Transverse colon (tissue), 4 donors: ENCODE measurements at regions not wholly inside any gene's neighbourhood (a gene's known extent, or its start where the extent isn't known, plus 50 kb on each side); places are given as distances from the start of the nearest gene placed in this dataset.

Source experiments
- DNase-seq: peaks from one replicate; pipeline ENCODE4 v3.0.0-alpha.2; 2019
- H3K27ac ChIP-seq, 4 donors: fragments of 200-600 bp; sonication (generic); 2 replicates each; pipeline ENCODE4 v1.5.1; 2016 to 2018; ENCODE audit warnings: inconsistent platforms in 4 of 4
- H3K27me3 ChIP-seq: fragments of 200-600 bp; sonication (generic); 2 replicates; pipeline ENCODE4 v1.5.1; 2017; ENCODE audit warnings: inconsistent platforms
- H3K36me3 ChIP-seq, 4 donors: fragments of 200-600 bp; sonication (generic); 2 replicates each; pipeline ENCODE4 v1.5.1; 2017 to 2019; ENCODE audit warnings: inconsistent platforms in 4 of 4
- H3K4me1 ChIP-seq, 4 donors: fragments of 200-600 bp; sonication (generic); 2 replicates each; pipeline ENCODE4 v1.5.1; 2017 to 2020; ENCODE audit warnings: inconsistent platforms in 4 of 4
- H3K4me3 ChIP-seq, 4 donors: fragments of 200-600 bp; sonication (generic); 1 replicate in 1 of 4; 2 replicates in 3 of 4; pipeline versions ENCODE4 v1.5.1 to v1.6.1; 2017 to 2019; ENCODE audit warnings: inconsistent platforms in 4 of 4
- H3K9me3 ChIP-seq, 2 donors: fragments of 200-600 bp; sonication (generic); 2 replicates each; pipeline ENCODE4 v1.5.1; 2017 to 2019; ENCODE audit warnings: inconsistent platforms in 2 of 2
- EP300 ChIP-seq: sonication (generic); formaldehyde crosslinking; IDR thresholded peaks from one replicate; pipeline ENCODE4 v1.6.1; 2017; ENCODE audit warnings: antibody characterized with exemption, low read depth
- POLR2A ChIP-seq: fragments of 450-650 bp; IDR thresholded peaks from one replicate; pipeline ENCODE4 v1.6.1; 2016; ENCODE audit warnings: antibody characterized with exemption, mild to moderate bottlenecking, moderate library complexity
- POLR2AphosphoS5 ChIP-seq, 3 donors: sonication (generic); formaldehyde crosslinking; IDR thresholded peaks; one replicate each; pipeline ENCODE4 v1.6.1; 2016; ENCODE audit warnings: antibody characterized with exemption in 3 of 3
- WGBS, 2 donors: methylation state at CpG; one replicate each; pipeline ENCODE4 v1.1.5; 2018; ENCODE audit warnings: low coverage in 1 of 2; 5-methylcytosine and 5-hydroxymethylcytosine counted together
- in situ Hi-C, 4 donors: fragments of 200-750 bp; cut with MboI; loops; one replicate each; pipeline versions ENCODE4 v1.15.0 to v1.15.1; 2017; ENCODE audit warnings: low sequenced_read_pairs in 3 of 4, low pct_ligation_motif_present in 1 of 4, low pct_unique_long_range_greater_than_20kb in 1 of 4
- intact Hi-C: fragments of 100-400 bp; cut with DNase I; formaldehyde crosslinking; loops from one replicate; pipeline ENCODE4 v1.15.1; 2023; ENCODE audit warnings: low total_unique reads
- TF ChIP-seq, protein P1 (sequence below), 5 experiments: fragments of 200-600 bp in 3 of 5; fragments of 450-650 bp in 2 of 5; sonication (generic) in 3 of 5; IDR thresholded peaks; 1 replicate in 2 of 5; 2 replicates in 3 of 5; pipeline ENCODE4 v1.5.1; 2016 to 2017; ENCODE audit warnings: antibody characterized with exemption in 5 of 5, inconsistent platforms in 3 of 5, mild to moderate bottlenecking in 2 of 5, moderate library complexity in 1 of 5

- Histone ChIP-seq H3K4me1 (no peaks in the 10 kb centered on the region), H3K36me3 (no peaks in the 10 kb centered on the region), H3K4me3 (no peak overlapping the region), H3K27ac (no peak overlapping the region), H3K9me3 (no peaks in the 10 kb centered on the region), H3K27me3 (no peaks in the 10 kb centered on the region)
- no peak for DNase-seq
- in situ Hi-C loops (no loop called here), intact Hi-C loops (no loop called here)
- WGBS, 2 donors = 70 to 72% methylated on average over 9 of the region's 9 CpGs
- TF ChIP-seq POLR2AphosphoS5 (IDR thresholded peaks at IDR 0.05) (no peak), EP300 (no peak), POLR2A (no peak)
- TF ChIP-seq, protein P1, sequence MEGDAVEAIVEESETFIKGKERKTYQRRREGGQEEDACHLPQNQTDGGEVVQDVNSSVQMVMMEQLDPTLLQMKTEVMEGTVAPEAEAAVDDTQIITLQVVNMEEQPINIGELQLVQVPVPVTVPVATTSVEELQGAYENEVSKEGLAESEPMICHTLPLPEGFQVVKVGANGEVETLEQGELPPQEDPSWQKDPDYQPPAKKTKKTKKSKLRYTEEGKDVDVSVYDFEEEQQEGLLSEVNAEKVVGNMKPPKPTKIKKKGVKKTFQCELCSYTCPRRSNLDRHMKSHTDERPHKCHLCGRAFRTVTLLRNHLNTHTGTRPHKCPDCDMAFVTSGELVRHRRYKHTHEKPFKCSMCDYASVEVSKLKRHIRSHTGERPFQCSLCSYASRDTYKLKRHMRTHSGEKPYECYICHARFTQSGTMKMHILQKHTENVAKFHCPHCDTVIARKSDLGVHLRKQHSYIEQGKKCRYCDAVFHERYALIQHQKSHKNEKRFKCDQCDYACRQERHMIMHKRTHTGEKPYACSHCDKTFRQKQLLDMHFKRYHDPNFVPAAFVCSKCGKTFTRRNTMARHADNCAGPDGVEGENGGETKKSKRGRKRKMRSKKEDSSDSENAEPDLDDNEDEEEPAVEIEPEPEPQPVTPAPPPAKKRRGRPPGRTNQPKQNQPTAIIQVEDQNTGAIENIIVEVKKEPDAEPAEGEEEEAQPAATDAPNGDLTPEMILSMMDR (IDR thresholded peaks at IDR 0.05) = no peak
These were observed 433.6 kb upstream of the ZP4 start for GRCh38 chr1:238324211-238324864.

DNA sequence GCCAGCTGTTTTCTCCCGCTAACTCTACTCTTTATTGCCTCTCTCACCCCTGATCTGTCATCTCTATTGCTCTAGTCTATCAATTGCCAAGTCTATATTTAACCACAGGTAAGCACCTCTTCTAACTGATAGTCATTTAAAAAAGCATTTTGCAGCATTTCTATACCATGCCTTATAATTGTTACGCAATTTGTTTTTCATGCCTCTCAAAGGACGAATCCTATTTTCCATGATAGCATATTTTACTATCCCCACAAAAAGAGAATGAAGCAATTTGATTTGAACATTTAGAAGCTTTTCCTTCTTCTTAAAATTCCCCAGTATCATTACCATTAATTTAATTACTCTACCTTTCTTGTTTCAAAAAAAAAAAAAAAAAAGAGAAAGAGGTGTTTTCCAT, 432.8 kb upstream of the ZP4 start:
- in situ Hi-C loops (no loop called here), intact Hi-C loops (no loop called here)
- no peak overlapping the region for H3K4me3 ChIP-seq
- 86 to 88% methylated on average over 3 of the region's 3 CpGs for WGBS, 2 donors
- no peaks in the 10 kb centered on the region for H3K27me3 ChIP-seq
- no peaks in the 10 kb centered on the region for H3K9me3 ChIP-seq
- TF ChIP-seq POLR2A = no peak
- TF ChIP-seq, protein P1 (IDR thresholded peaks at IDR 0.05) = no peak
- TF ChIP-seq POLR2AphosphoS5 (IDR thresholded peaks at IDR 0.05) = no peak
- no peak for TF ChIP-seq EP300
- no peaks in the 10 kb centered on the region for H3K36me3 ChIP-seq
- no peak for DNase-seq
- H3K4me1 ChIP-seq = no peaks in the 10 kb centered on the region
- no peak overlapping the region for H3K27ac ChIP-seq

DNA sequence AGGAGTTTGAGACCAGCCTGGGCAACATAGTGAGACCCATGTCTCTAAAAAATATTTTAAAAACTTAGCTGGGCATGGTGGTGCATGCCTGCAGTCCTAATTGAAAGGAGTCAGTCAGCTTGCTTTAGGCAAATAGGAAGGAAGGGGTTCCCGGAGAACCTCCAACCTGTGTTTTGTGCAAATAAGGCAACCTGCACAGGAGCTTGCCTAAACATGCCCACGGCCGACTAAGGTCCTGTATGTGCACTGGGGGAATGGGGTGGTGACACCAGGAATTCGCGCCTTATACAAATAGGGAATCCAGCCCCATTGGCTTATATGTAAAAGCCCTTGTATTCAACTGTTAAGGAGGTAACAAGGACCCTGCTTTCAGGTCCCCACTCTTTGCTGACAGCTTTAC, 429.2 kb upstream of the ZP4 start:
- WGBS, 2 donors = 71 to 80% methylated on average over 5 of the region's 5 CpGs
- Histone ChIP-seq H3K36me3 (no peaks in the 10 kb centered on the region), H3K4me1 (no peaks in the 10 kb centered on the region), H3K9me3 (no peaks in the 10 kb centered on the region), H3K27ac (no peak overlapping the region), H3K4me3 (no peak overlapping the region), H3K27me3 (no peaks in the 10 kb centered on the region)
- DNase-seq = no peak
- intact Hi-C loops (no loop called here), in situ Hi-C loops (no loop called here)
- TF ChIP-seq, protein P1 (IDR thresholded peaks at IDR 0.05) = no peak
- TF ChIP-seq POLR2A = no peak
- no peak for TF ChIP-seq POLR2AphosphoS5 (IDR thresholded peaks at IDR 0.05)
- TF ChIP-seq EP300 = no peak

DNA sequence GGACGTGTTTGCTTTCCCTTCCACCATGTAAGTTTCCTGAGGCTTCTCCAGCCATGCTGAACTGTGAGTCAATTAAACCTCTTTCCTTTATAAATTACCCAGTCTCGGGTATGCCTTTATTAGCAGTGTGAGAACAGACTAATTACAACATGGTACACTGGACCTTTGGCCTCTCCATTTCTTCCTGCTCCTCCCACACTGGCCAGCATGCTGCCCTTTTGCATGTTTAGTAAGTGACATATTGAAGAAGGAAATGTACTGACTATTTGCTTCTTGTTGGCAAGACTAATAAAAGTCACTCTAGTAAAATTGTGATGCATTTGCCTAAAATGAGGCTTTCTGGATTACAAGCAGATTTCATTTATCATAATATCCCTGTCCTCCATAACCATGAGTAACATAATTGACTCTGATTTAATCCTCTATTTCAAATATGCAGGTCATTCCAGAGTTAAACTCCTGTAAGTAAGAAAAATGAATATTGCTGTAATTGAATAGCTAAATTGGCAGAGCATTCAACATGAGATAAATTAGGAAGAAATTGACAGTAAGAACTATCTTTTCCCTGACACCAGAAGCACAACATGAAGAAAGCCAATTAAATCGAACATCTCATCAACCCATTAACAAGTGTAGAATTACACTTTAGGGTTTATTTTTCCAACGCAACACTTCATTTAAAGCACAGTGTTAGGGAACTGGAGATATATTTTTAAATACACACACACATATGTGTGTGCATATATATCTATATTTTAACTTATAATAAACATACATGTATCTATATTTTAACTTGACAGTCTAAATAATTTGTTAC, 427.8 kb upstream of the ZP4 start:
- TF ChIP-seq POLR2A (no peak), EP300 (no peak), POLR2AphosphoS5 (IDR thresholded peaks at IDR 0.05) (no peak)
- TF ChIP-seq, protein P1 (IDR thresholded peaks at IDR 0.05) = no peak
- intact Hi-C loops (no loop called here), in situ Hi-C loops (no loop called here)
- 66 to 73% methylated on average over 3 to 4 of the region's 4 CpGs for WGBS, 2 donors
- no peak for DNase-seq
- Histone ChIP-seq H3K4me3 (no peak overlapping the region), H3K4me1 (no peaks in the 10 kb centered on the region), H3K27ac (no peak overlapping the region), H3K27me3 (no peaks in the 10 kb centered on the region), H3K9me3 (no peaks in the 10 kb centered on the region), H3K36me3 (no peaks in the 10 kb centered on the region)
